ENCODE measurements at regions not wholly inside any gene's neighbourhood (a gene's known extent, or its start where the extent isn't known, plus 50 kb on each side); places are given as distances from the start of the nearest gene placed in this dataset.

- TF ChIP-seq EGR1 (IDR thresholded peaks at IDR 0.05; ENCODE audit: borderline replicate concordance, low read depth, low read length) (no peak), POLR2A (IDR thresholded peaks at IDR 0.05; ENCODE audit: control extremely low read depth in 1 of 2, low read depth in 2 of 2, low read length in 2 of 2) (no peak), CTCF (IDR thresholded peaks at IDR 0.05; ENCODE audit: control extremely low read depth in 1 of 3, insufficient read depth in 1 of 3, low read depth in 1 of 3, low read length in 3 of 3) (no peak), JUN (IDR thresholded peaks at IDR 0.05; ENCODE audit: low read depth, low read length) (no peak), TAF1 (IDR thresholded peaks at IDR 0.05; ENCODE audit: low read depth, low read length) (no peak), POLR2AphosphoS5 (IDR thresholded peaks at IDR 0.05; ENCODE audit: low read depth, low read length) (no peak), NANOG (IDR thresholded peaks at IDR 0.05; ENCODE audit: insufficient read depth, low read depth, low read length, poor library complexity, severe bottlenecking) (no peak), YY1 (IDR thresholded peaks at IDR 0.05; ENCODE audit: low read depth, low read length) (no peak), TEAD4 (IDR thresholded peaks at IDR 0.05; ENCODE audit: low read depth, low read length) (no peak)
These were observed 567.3 kb downstream of the SLC16A7 start for GRCh38 chr12:60162988-60163720.
